Liver (tissue), 8 donors: ENCODE measurements at regions not wholly inside any gene's neighbourhood (a gene's known extent, or its start where the extent isn't known, plus 50 kb on each side); places are given as distances from the start of the nearest gene placed in this dataset.

Source experiments
- DNase-seq: peaks from one replicate; pipeline ENCODE4 v3.0.0-alpha.2; 2017; ENCODE audit warnings: low spot score
- H3K27ac ChIP-seq, 2 donors: one replicate each; pipeline ENCODE4 v1.7.0; 2013; ENCODE audit warnings: inconsistent platforms in 2 of 2, low read length in 2 of 2, control low read depth in 1 of 2, low read depth in 1 of 2, mild to moderate bottlenecking in 1 of 2
- H3K27me3 ChIP-seq, 4 donors: one replicate each; pipeline versions ENCODE4 v1.6.1 to v1.7.0; 2013; ENCODE audit warnings: low read length in 3 of 4, inconsistent platforms in 1 of 4, mild to moderate bottlenecking in 1 of 4, moderate library complexity in 1 of 4; ENCODE audit not compliant: control insufficient read depth in 4 of 4, insufficient read depth in 4 of 4
- H3K36me3 ChIP-seq, 4 donors: one replicate each; pipeline versions ENCODE4 v1.6.1 to v1.7.0; 2013; ENCODE audit warnings: low read length in 3 of 4, mild to moderate bottlenecking in 3 of 4, low read depth in 1 of 4, moderate library complexity in 1 of 4; ENCODE audit not compliant: control insufficient read depth in 4 of 4, insufficient read depth in 3 of 4
- H3K4me1 ChIP-seq, 4 donors: one replicate each; pipeline versions ENCODE4 v1.6.1 to v1.7.0; 2013; ENCODE audit warnings: low read length in 3 of 4, mild to moderate bottlenecking in 3 of 4, moderate library complexity in 1 of 4; ENCODE audit not compliant: control insufficient read depth in 4 of 4, insufficient read depth in 4 of 4
- H3K4me3 ChIP-seq, 3 donors: one replicate each; pipeline versions ENCODE4 v1.6.1 to v1.7.0; 2013; ENCODE audit warnings: low read length in 3 of 3, control low read depth in 1 of 3, low read depth in 1 of 3, mild to moderate bottlenecking in 1 of 3
- H3K9ac ChIP-seq, 2 donors: one replicate each; pipeline ENCODE4 v1.7.0; 2013; ENCODE audit warnings: low read length in 2 of 2, mild to moderate bottlenecking in 2 of 2, moderate library complexity in 2 of 2, control low read depth in 1 of 2, low read depth in 1 of 2
- H3K9me3 ChIP-seq, 4 donors: one replicate each; pipeline versions ENCODE4 v1.6.1 to v1.7.0; 2013; ENCODE audit warnings: low read length in 3 of 4; ENCODE audit not compliant: control insufficient read depth in 4 of 4
- EGR1 ChIP-seq, 2 donors: IDR thresholded peaks; 2 replicates each; pipeline ENCODE4 v1.6.1; 2016 to 2018; ENCODE audit warnings: antibody characterized with exemption in 2 of 2, low read depth in 2 of 2
- FOXA1 ChIP-seq: IDR thresholded peaks from 2 replicates; pipeline ENCODE4 v1.6.1; 2016; ENCODE audit warnings: antibody characterized with exemption
- FOXA2 ChIP-seq: IDR thresholded peaks from 2 replicates; pipeline ENCODE4 v1.6.1; 2016; ENCODE audit warnings: antibody characterized with exemption
- GABPA ChIP-seq, 2 donors: IDR thresholded peaks in 1 of 2; conservative IDR thresholded peaks in 1 of 2; 2 replicates each; pipeline ENCODE4 v1.6.1; 2016; ENCODE audit warnings: antibody characterized with exemption in 2 of 2, mild to moderate bottlenecking in 1 of 2, moderate library complexity in 1 of 2
- HNF4A ChIP-seq, 2 donors: conservative IDR thresholded peaks; 2 replicates each; pipeline ENCODE4 v1.6.1; 2016; ENCODE audit warnings: antibody characterized with exemption in 2 of 2, mild to moderate bottlenecking in 2 of 2
- HNF4G ChIP-seq: IDR thresholded peaks from 2 replicates; pipeline ENCODE4 v1.6.1; 2016; ENCODE audit warnings: antibody characterized with exemption
- JUND ChIP-seq, 2 donors: IDR thresholded peaks; 2 replicates each; pipeline ENCODE4 v1.6.1; 2016; ENCODE audit warnings: antibody characterized with exemption in 2 of 2
- NR2F2 ChIP-seq: IDR thresholded peaks from 2 replicates; pipeline ENCODE4 v1.6.1; 2016; ENCODE audit warnings: antibody characterized with exemption
- RAD21 ChIP-seq, 2 donors: IDR thresholded peaks; 2 replicates each; pipeline ENCODE4 v1.6.1; 2016; ENCODE audit warnings: antibody characterized with exemption in 2 of 2, mild to moderate bottlenecking in 2 of 2
- RXRA ChIP-seq, 2 donors: IDR thresholded peaks; 2 replicates each; pipeline ENCODE4 v1.6.1; 2017 to 2018; ENCODE audit warnings: antibody characterized with exemption in 2 of 2, mild to moderate bottlenecking in 1 of 2
- SP1 ChIP-seq: IDR thresholded peaks from 2 replicates; pipeline ENCODE4 v1.6.1; 2018; ENCODE audit warnings: antibody characterized with exemption, mild to moderate bottlenecking
- TAF1 ChIP-seq: conservative IDR thresholded peaks from 2 replicates; pipeline ENCODE4 v1.6.1; 2016; ENCODE audit warnings: antibody characterized with exemption, mild to moderate bottlenecking
- YY1 ChIP-seq: IDR thresholded peaks from 2 replicates; pipeline ENCODE4 v1.6.1; 2016; ENCODE audit warnings: antibody characterized with exemption, mild to moderate bottlenecking
- WGBS: extraction: QIAGEN DNeasy Blood & Tissue Kit; methylation state at CpG from one replicate; pipeline ENCODE4 v1.1.7; 2013; 5-methylcytosine and 5-hydroxymethylcytosine counted together
- TF ChIP-seq, protein P1 (sequence below): IDR thresholded peaks from 2 replicates; pipeline ENCODE4 v1.6.1; 2016; ENCODE audit warnings: antibody characterized with exemption
- TF ChIP-seq, protein P2 (sequence below): IDR thresholded peaks from 2 replicates; pipeline ENCODE4 v1.6.1; 2016; ENCODE audit warnings: antibody characterized with exemption
- TF ChIP-seq, protein P3 (sequence below): IDR thresholded peaks from 2 replicates; pipeline ENCODE4 v1.6.1; 2016; ENCODE audit warnings: antibody characterized with exemption
- TF ChIP-seq, protein P4 (sequence below): IDR thresholded peaks from 2 replicates; pipeline ENCODE4 v1.6.1; 2016; ENCODE audit warnings: antibody characterized with exemption, mild to moderate bottlenecking
- TF ChIP-seq, protein P5 (sequence below): fragments of 150-350 bp; IDR thresholded peaks from 2 replicates; pipeline ENCODE4 v1.5.1; 2017; ENCODE audit warnings: improper control_type of control experiment, low read depth, low read length; ENCODE audit not compliant: missing input control
- donor health status: healthy.
- donor health status: healthy.
- donor health status: healthy.
- donor health status: healthy.
- donor health status: healthy.

DNA sequence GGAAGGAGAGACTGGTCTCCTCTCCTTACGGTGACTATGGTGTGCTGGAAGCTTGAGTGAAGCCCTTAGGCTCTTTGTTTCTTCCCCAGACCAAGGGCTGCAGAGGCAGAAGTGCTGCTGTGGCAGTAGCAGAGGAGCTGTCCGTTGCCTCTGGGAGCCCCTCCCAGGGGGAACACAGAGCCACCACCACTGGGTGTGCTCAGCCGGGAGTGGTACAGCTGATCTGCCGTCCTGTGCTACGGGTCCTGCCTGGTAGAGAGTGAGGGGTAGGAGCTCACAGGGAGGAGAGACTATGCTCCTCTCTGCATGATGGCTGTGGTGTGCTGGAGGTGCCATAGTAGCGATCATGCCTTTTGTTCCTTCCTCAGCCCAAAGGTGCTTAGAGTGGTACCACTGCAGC lies 318.7 kb downstream of the DOK5 start:
- H3K27ac ChIP-seq = no peak overlapping the region
- no peaks in the 10 kb centered on the region for H3K36me3 ChIP-seq
- H3K4me3 ChIP-seq = no peak overlapping the region
- no peak for DNase-seq
- no peaks in the 10 kb centered on the region for H3K9me3 ChIP-seq
- TF ChIP-seq TAF1 (no peak), HNF4G (no peak), RAD21 (IDR thresholded peaks at IDR 0.05) (no peak), JUND (IDR thresholded peaks at IDR 0.05) (no peak), HNF4A (conservative IDR thresholded peaks at IDR 0.05) (no peak), FOXA2 (no peak), SP1 (no peak), FOXA1 (no peak), GABPA (IDR thresholded peaks at IDR 0.05 in 1 of 2, conservative IDR thresholded peaks at IDR 0.05 in 1 of 2) (no peak), EGR1 (IDR thresholded peaks at IDR 0.05; ENCODE audit: low read depth in 2 of 2) (no peak), NR2F2 (no peak), RXRA (IDR thresholded peaks at IDR 0.05) (no peak), YY1 (no peak)
- TF ChIP-seq, protein P1, sequence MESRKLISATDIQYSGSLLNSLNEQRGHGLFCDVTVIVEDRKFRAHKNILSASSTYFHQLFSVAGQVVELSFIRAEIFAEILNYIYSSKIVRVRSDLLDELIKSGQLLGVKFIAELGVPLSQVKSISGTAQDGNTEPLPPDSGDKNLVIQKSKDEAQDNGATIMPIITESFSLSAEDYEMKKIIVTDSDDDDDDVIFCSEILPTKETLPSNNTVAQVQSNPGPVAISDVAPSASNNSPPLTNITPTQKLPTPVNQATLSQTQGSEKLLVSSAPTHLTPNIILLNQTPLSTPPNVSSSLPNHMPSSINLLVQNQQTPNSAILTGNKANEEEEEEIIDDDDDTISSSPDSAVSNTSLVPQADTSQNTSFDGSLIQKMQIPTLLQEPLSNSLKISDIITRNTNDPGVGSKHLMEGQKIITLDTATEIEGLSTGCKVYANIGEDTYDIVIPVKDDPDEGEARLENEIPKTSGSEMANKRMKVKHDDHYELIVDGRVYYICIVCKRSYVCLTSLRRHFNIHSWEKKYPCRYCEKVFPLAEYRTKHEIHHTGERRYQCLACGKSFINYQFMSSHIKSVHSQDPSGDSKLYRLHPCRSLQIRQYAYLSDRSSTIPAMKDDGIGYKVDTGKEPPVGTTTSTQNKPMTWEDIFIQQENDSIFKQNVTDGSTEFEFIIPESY = no peak
- TF ChIP-seq, protein P2, sequence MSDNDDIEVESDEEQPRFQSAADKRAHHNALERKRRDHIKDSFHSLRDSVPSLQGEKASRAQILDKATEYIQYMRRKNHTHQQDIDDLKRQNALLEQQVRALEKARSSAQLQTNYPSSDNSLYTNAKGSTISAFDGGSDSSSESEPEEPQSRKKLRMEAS = no peak
- TF ChIP-seq, protein P3, sequence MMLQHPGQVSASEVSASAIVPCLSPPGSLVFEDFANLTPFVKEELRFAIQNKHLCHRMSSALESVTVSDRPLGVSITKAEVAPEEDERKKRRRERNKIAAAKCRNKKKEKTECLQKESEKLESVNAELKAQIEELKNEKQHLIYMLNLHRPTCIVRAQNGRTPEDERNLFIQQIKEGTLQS = no peak
- TF ChIP-seq, protein P4, sequence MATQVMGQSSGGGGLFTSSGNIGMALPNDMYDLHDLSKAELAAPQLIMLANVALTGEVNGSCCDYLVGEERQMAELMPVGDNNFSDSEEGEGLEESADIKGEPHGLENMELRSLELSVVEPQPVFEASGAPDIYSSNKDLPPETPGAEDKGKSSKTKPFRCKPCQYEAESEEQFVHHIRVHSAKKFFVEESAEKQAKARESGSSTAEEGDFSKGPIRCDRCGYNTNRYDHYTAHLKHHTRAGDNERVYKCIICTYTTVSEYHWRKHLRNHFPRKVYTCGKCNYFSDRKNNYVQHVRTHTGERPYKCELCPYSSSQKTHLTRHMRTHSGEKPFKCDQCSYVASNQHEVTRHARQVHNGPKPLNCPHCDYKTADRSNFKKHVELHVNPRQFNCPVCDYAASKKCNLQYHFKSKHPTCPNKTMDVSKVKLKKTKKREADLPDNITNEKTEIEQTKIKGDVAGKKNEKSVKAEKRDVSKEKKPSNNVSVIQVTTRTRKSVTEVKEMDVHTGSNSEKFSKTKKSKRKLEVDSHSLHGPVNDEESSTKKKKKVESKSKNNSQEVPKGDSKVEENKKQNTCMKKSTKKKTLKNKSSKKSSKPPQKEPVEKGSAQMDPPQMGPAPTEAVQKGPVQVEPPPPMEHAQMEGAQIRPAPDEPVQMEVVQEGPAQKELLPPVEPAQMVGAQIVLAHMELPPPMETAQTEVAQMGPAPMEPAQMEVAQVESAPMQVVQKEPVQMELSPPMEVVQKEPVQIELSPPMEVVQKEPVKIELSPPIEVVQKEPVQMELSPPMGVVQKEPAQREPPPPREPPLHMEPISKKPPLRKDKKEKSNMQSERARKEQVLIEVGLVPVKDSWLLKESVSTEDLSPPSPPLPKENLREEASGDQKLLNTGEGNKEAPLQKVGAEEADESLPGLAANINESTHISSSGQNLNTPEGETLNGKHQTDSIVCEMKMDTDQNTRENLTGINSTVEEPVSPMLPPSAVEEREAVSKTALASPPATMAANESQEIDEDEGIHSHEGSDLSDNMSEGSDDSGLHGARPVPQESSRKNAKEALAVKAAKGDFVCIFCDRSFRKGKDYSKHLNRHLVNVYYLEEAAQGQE = no peak
- TF ChIP-seq, protein P5, sequence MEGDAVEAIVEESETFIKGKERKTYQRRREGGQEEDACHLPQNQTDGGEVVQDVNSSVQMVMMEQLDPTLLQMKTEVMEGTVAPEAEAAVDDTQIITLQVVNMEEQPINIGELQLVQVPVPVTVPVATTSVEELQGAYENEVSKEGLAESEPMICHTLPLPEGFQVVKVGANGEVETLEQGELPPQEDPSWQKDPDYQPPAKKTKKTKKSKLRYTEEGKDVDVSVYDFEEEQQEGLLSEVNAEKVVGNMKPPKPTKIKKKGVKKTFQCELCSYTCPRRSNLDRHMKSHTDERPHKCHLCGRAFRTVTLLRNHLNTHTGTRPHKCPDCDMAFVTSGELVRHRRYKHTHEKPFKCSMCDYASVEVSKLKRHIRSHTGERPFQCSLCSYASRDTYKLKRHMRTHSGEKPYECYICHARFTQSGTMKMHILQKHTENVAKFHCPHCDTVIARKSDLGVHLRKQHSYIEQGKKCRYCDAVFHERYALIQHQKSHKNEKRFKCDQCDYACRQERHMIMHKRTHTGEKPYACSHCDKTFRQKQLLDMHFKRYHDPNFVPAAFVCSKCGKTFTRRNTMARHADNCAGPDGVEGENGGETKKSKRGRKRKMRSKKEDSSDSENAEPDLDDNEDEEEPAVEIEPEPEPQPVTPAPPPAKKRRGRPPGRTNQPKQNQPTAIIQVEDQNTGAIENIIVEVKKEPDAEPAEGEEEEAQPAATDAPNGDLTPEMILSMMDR = no peak
- no peaks in the 10 kb centered on the region for H3K27me3 ChIP-seq
- no peak overlapping the region for H3K9ac ChIP-seq
- H3K4me1 ChIP-seq = no peaks in the 10 kb centered on the region
- WGBS = 68% methylated on average over 6 of the region's 6 CpGs
